Liver (tissue), 8 donors: ENCODE measurements at regions not wholly inside any gene's neighbourhood (a gene's known extent, or its start where the extent isn't known, plus 50 kb on each side); places are given as distances from the start of the nearest gene placed in this dataset.

ENCODE experiments used
- DNase-seq: peaks from one replicate; pipeline ENCODE4 v3.0.0-alpha.2; 2017; ENCODE audit warnings: low spot score
- H3K27ac ChIP-seq, 2 donors: one replicate each; pipeline ENCODE4 v1.7.0; 2013; ENCODE audit warnings: inconsistent platforms in 2 of 2, low read length in 2 of 2, control low read depth in 1 of 2, low read depth in 1 of 2, mild to moderate bottlenecking in 1 of 2
- H3K27me3 ChIP-seq, 4 donors: one replicate each; pipeline versions ENCODE4 v1.6.1 to v1.7.0; 2013; ENCODE audit warnings: low read length in 3 of 4, inconsistent platforms in 1 of 4, mild to moderate bottlenecking in 1 of 4, moderate library complexity in 1 of 4; ENCODE audit not compliant: control insufficient read depth in 4 of 4, insufficient read depth in 4 of 4
- H3K36me3 ChIP-seq, 4 donors: one replicate each; pipeline versions ENCODE4 v1.6.1 to v1.7.0; 2013; ENCODE audit warnings: low read length in 3 of 4, mild to moderate bottlenecking in 3 of 4, low read depth in 1 of 4, moderate library complexity in 1 of 4; ENCODE audit not compliant: control insufficient read depth in 4 of 4, insufficient read depth in 3 of 4
- H3K4me1 ChIP-seq, 4 donors: one replicate each; pipeline versions ENCODE4 v1.6.1 to v1.7.0; 2013; ENCODE audit warnings: low read length in 3 of 4, mild to moderate bottlenecking in 3 of 4, moderate library complexity in 1 of 4; ENCODE audit not compliant: control insufficient read depth in 4 of 4, insufficient read depth in 4 of 4
- H3K4me3 ChIP-seq, 3 donors: one replicate each; pipeline versions ENCODE4 v1.6.1 to v1.7.0; 2013; ENCODE audit warnings: low read length in 3 of 3, control low read depth in 1 of 3, low read depth in 1 of 3, mild to moderate bottlenecking in 1 of 3
- H3K9ac ChIP-seq, 2 donors: one replicate each; pipeline ENCODE4 v1.7.0; 2013; ENCODE audit warnings: low read length in 2 of 2, mild to moderate bottlenecking in 2 of 2, moderate library complexity in 2 of 2, control low read depth in 1 of 2, low read depth in 1 of 2
- H3K9me3 ChIP-seq, 4 donors: one replicate each; pipeline versions ENCODE4 v1.6.1 to v1.7.0; 2013; ENCODE audit warnings: low read length in 3 of 4; ENCODE audit not compliant: control insufficient read depth in 4 of 4
- EGR1 ChIP-seq, 2 donors: IDR thresholded peaks; 2 replicates each; pipeline ENCODE4 v1.6.1; 2016 to 2018; ENCODE audit warnings: antibody characterized with exemption in 2 of 2, low read depth in 2 of 2
- GABPA ChIP-seq, 2 donors: IDR thresholded peaks in 1 of 2; conservative IDR thresholded peaks in 1 of 2; 2 replicates each; pipeline ENCODE4 v1.6.1; 2016; ENCODE audit warnings: antibody characterized with exemption in 2 of 2, mild to moderate bottlenecking in 1 of 2, moderate library complexity in 1 of 2
- HNF4A ChIP-seq, 2 donors: conservative IDR thresholded peaks; 2 replicates each; pipeline ENCODE4 v1.6.1; 2016; ENCODE audit warnings: antibody characterized with exemption in 2 of 2, mild to moderate bottlenecking in 2 of 2
- HNF4G ChIP-seq: IDR thresholded peaks from 2 replicates; pipeline ENCODE4 v1.6.1; 2016; ENCODE audit warnings: antibody characterized with exemption
- NR2F2 ChIP-seq: IDR thresholded peaks from 2 replicates; pipeline ENCODE4 v1.6.1; 2016; ENCODE audit warnings: antibody characterized with exemption
- RAD21 ChIP-seq, 2 donors: IDR thresholded peaks; 2 replicates each; pipeline ENCODE4 v1.6.1; 2016; ENCODE audit warnings: antibody characterized with exemption in 2 of 2, mild to moderate bottlenecking in 2 of 2
- RXRA ChIP-seq, 2 donors: IDR thresholded peaks; 2 replicates each; pipeline ENCODE4 v1.6.1; 2017 to 2018; ENCODE audit warnings: antibody characterized with exemption in 2 of 2, mild to moderate bottlenecking in 1 of 2
- SP1 ChIP-seq: IDR thresholded peaks from 2 replicates; pipeline ENCODE4 v1.6.1; 2018; ENCODE audit warnings: antibody characterized with exemption, mild to moderate bottlenecking
- YY1 ChIP-seq: IDR thresholded peaks from 2 replicates; pipeline ENCODE4 v1.6.1; 2016; ENCODE audit warnings: antibody characterized with exemption, mild to moderate bottlenecking
- ZBTB33 ChIP-seq: IDR thresholded peaks from 2 replicates; pipeline ENCODE4 v1.6.1; 2016; ENCODE audit warnings: antibody characterized with exemption
- WGBS: extraction: QIAGEN DNeasy Blood & Tissue Kit; methylation state at CpG from one replicate; pipeline ENCODE4 v1.1.7; 2013; 5-methylcytosine and 5-hydroxymethylcytosine counted together
- TF ChIP-seq, protein P1 (sequence below): fragments of 150-350 bp; IDR thresholded peaks from 2 replicates; pipeline ENCODE4 v1.5.1; 2017; ENCODE audit warnings: improper control_type of control experiment, low read depth, low read length; ENCODE audit not compliant: missing input control
- TF ChIP-seq, protein P2 (sequence below): IDR thresholded peaks from 2 replicates; pipeline ENCODE4 v1.6.1; 2016; ENCODE audit warnings: antibody characterized with exemption, mild to moderate bottlenecking
- donor health status: healthy.
- donor health status: healthy.
- donor health status: healthy.
- donor health status: healthy.
- donor health status: healthy.

- DNase-seq, result no peak
- WGBS, result 87% methylated on average over 7 of the region's 7 CpGs
- no peak overlapping the region for H3K27ac ChIP-seq
Measured at GRCh38 chr10:78737883-78738856, 330.6 kb upstream of the ZMIZ1 start.

DNA sequence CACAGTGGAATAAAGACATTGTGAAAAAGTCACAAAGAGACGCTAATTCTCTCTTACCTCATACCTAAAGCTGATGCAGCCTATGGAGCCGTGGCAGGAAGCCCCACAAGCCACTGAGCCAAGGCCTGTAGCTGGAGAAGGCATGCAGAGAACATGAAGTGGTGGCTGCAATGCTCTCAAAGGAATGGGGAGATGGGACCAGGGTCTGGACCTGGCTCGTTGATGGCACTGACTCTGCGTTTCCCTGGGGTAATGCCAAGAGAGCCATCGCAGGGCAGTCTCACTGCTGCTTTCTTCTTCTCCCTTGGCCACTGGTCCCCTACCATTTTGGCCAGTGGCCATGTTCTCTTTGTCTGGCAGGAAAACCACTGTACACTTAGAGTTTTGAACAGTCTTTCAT is 329.9 kb upstream of the ZMIZ1 start:
- TF ChIP-seq NR2F2, result no peak
- no peak for TF ChIP-seq EGR1 (IDR thresholded peaks at IDR 0.05; ENCODE audit: low read depth in 2 of 2)
- no peak for TF ChIP-seq ZBTB33
- TF ChIP-seq GABPA (IDR thresholded peaks at IDR 0.05 in 1 of 2, conservative IDR thresholded peaks at IDR 0.05 in 1 of 2), result no peak
- TF ChIP-seq HNF4A (conservative IDR thresholded peaks at IDR 0.05), result no peak
- TF ChIP-seq, protein P1, sequence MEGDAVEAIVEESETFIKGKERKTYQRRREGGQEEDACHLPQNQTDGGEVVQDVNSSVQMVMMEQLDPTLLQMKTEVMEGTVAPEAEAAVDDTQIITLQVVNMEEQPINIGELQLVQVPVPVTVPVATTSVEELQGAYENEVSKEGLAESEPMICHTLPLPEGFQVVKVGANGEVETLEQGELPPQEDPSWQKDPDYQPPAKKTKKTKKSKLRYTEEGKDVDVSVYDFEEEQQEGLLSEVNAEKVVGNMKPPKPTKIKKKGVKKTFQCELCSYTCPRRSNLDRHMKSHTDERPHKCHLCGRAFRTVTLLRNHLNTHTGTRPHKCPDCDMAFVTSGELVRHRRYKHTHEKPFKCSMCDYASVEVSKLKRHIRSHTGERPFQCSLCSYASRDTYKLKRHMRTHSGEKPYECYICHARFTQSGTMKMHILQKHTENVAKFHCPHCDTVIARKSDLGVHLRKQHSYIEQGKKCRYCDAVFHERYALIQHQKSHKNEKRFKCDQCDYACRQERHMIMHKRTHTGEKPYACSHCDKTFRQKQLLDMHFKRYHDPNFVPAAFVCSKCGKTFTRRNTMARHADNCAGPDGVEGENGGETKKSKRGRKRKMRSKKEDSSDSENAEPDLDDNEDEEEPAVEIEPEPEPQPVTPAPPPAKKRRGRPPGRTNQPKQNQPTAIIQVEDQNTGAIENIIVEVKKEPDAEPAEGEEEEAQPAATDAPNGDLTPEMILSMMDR, result no peak
- no peak for TF ChIP-seq RAD21 (IDR thresholded peaks at IDR 0.05)
- no peak for TF ChIP-seq HNF4G
- no peak for TF ChIP-seq SP1
- TF ChIP-seq RXRA (IDR thresholded peaks at IDR 0.05), result no peak
- no peak for TF ChIP-seq YY1
- TF ChIP-seq, protein P2, sequence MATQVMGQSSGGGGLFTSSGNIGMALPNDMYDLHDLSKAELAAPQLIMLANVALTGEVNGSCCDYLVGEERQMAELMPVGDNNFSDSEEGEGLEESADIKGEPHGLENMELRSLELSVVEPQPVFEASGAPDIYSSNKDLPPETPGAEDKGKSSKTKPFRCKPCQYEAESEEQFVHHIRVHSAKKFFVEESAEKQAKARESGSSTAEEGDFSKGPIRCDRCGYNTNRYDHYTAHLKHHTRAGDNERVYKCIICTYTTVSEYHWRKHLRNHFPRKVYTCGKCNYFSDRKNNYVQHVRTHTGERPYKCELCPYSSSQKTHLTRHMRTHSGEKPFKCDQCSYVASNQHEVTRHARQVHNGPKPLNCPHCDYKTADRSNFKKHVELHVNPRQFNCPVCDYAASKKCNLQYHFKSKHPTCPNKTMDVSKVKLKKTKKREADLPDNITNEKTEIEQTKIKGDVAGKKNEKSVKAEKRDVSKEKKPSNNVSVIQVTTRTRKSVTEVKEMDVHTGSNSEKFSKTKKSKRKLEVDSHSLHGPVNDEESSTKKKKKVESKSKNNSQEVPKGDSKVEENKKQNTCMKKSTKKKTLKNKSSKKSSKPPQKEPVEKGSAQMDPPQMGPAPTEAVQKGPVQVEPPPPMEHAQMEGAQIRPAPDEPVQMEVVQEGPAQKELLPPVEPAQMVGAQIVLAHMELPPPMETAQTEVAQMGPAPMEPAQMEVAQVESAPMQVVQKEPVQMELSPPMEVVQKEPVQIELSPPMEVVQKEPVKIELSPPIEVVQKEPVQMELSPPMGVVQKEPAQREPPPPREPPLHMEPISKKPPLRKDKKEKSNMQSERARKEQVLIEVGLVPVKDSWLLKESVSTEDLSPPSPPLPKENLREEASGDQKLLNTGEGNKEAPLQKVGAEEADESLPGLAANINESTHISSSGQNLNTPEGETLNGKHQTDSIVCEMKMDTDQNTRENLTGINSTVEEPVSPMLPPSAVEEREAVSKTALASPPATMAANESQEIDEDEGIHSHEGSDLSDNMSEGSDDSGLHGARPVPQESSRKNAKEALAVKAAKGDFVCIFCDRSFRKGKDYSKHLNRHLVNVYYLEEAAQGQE, result no peak
- Histone ChIP-seq H3K9ac (no peak overlapping the region), H3K27ac (no peak overlapping the region), H3K27me3 (no peaks in the 10 kb centered on the region), H3K4me3 (no peak overlapping the region), H3K36me3 (no peaks in the 10 kb centered on the region), H3K4me1 (peaks cover 6 to 33% (median 29%) of the 10 kb centered on the region in 4 donors), H3K9me3 (no peaks in the 10 kb centered on the region)
- no peak for DNase-seq
- 94% methylated on average over 5 of the region's 5 CpGs for WGBS

More at GRCh38 chr10:78737883-78738856, 330.6 kb upstream of the ZMIZ1 start:
- Histone ChIP-seq H3K27me3 (no peaks in the 10 kb centered on the region), H3K9ac (no peak overlapping the region), H3K9me3 (no peaks in the 10 kb centered on the region), H3K4me1 (peaks cover 6 to 27% (median 22%) of the 10 kb centered on the region in 4 donors), H3K4me3 (no peak overlapping the region), H3K36me3 (no peaks in the 10 kb centered on the region)
- TF ChIP-seq NR2F2 (peak; percentile 74), HNF4G (no peak)
